Lower lobe of right lung (tissue), 2 donors: ENCODE measurements at regions not wholly inside any gene's neighbourhood (a gene's known extent, or its start where the extent isn't known, plus 50 kb on each side); places are given as distances from the start of the nearest gene placed in this dataset.

Source experiments
- ATAC-seq, 2 donors: fragments of 200-7000 bp; cut with Tn5 transposase; one replicate each; pipeline ENCODE4 v1.9.1; 2020 to 2022; ENCODE audit warnings: mild to moderate bottlenecking in 2 of 2, moderate library complexity in 2 of 2
- DNase-seq: peaks from one replicate; pipeline ENCODE4 v3.0.0-alpha.2; 2020
- H3K27ac ChIP-seq: fragments of 200-600 bp; one replicate; pipeline ENCODE4 v1.8.0; 2022
- H3K27me3 ChIP-seq: fragments of 200-600 bp; one replicate; pipeline ENCODE4 v1.8.0; 2022; ENCODE audit warnings: low read depth
- H3K36me3 ChIP-seq: fragments of 200-600 bp; one replicate; pipeline ENCODE4 v1.8.0; 2022; ENCODE audit warnings: mild to moderate bottlenecking
- H3K4me1 ChIP-seq: fragments of 200-600 bp; one replicate; pipeline ENCODE4 v1.8.0; 2022
- H3K4me3 ChIP-seq: fragments of 200-600 bp; one replicate; pipeline ENCODE4 v1.8.0; 2022; ENCODE audit warnings: mild to moderate bottlenecking
- H3K9me3 ChIP-seq: fragments of 200-600 bp; one replicate; pipeline ENCODE4 v1.8.0; 2022
- CTCF ChIP-seq: fragments of 200-600 bp; IDR thresholded peaks from one replicate; pipeline ENCODE4 v1.8.0; 2022; ENCODE audit warnings: antibody characterized with exemption, mild to moderate bottlenecking
- intact Hi-C: fragments of 100-400 bp; cut with DNase I; formaldehyde crosslinking; loops from one replicate; pipeline ENCODE4 v1.11.0; 2022
- donor health status: DM: no; HTN: yes; CAD: no; lungs with severe emphysema.

- TF ChIP-seq CTCF: no peak
- Histone ChIP-seq H3K27ac (no peak overlapping the region), H3K4me1 (no peaks in the 10 kb centered on the region), H3K9me3 (no peaks in the 10 kb centered on the region), H3K36me3 (no peaks in the 10 kb centered on the region), H3K27me3 (no peaks in the 10 kb centered on the region), H3K4me3 (no peak overlapping the region)
- DNase-seq: no peak
- ATAC-seq: no peak
- intact Hi-C loops: no loop called here
Measured at GRCh38 chr5:3010953-3011763, 259.7 kb upstream of the IRX2 start.

- intact Hi-C loops: no loop called here
- ATAC-seq: no peak
Measured at GRCh38 chr5:3010301-3010952, 258.9 kb upstream of the IRX2 start.

GRCh38 chr5:3009605-3010004 is 258.1 kb upstream of the IRX2 start:
- ATAC-seq (no peak), DNase-seq (no peak)
- Histone ChIP-seq H3K27ac (no peak overlapping the region), H3K27me3 (no peaks in the 10 kb centered on the region), H3K36me3 (no peaks in the 10 kb centered on the region), H3K4me1 (no peaks in the 10 kb centered on the region), H3K9me3 (no peaks in the 10 kb centered on the region), H3K4me3 (no peak overlapping the region)
- intact Hi-C loops: no loop called here
- TF ChIP-seq CTCF: no peak

More at GRCh38 chr5:3010301-3010952, 258.9 kb upstream of the IRX2 start:
- Histone ChIP-seq H3K9me3 (no peaks in the 10 kb centered on the region), H3K27ac (no peak overlapping the region), H3K27me3 (no peaks in the 10 kb centered on the region), H3K4me3 (no peak overlapping the region), H3K4me1 (no peaks in the 10 kb centered on the region), H3K36me3 (no peaks in the 10 kb centered on the region)
- no peak for DNase-seq
- no peak for TF ChIP-seq CTCF

- Histone ChIP-seq H3K27ac (no peak overlapping the region), H3K36me3 (no peaks in the 10 kb centered on the region), H3K9me3 (no peaks in the 10 kb centered on the region), H3K4me1 (no peaks in the 10 kb centered on the region), H3K4me3 (no peak overlapping the region), H3K27me3 (no peaks in the 10 kb centered on the region)
- DNase-seq (no peak), ATAC-seq (no peak)
- intact Hi-C loops: no loop called here
- TF ChIP-seq CTCF: no peak
Measured at GRCh38 chr5:3007577-3007976, 256.1 kb upstream of the IRX2 start.

GRCh38 chr5:3006961-3007551 is 255.6 kb upstream of the IRX2 start:
- no peak for TF ChIP-seq CTCF
- Histone ChIP-seq H3K4me3 (no peak overlapping the region), H3K27me3 (no peaks in the 10 kb centered on the region), H3K4me1 (no peaks in the 10 kb centered on the region), H3K27ac (no peak overlapping the region), H3K9me3 (no peaks in the 10 kb centered on the region), H3K36me3 (no peaks in the 10 kb centered on the region)
- intact Hi-C loops: no loop called here
- no peak for ATAC-seq
- DNase-seq: no peak
